AG09309 (cell line): ENCODE measurements at regions not wholly inside any gene's neighbourhood (a gene's known extent, or its start where the extent isn't known, plus 50 kb on each side); places are given as distances from the start of the nearest gene placed in this dataset.

Source experiments
- DNase-seq: peaks from one replicate; pipeline ENCODE4 v3.0.0-alpha.2; 2010; ENCODE audit warnings: low read depth
- H3K4me3 ChIP-seq: 2 replicates; pipeline ENCODE4 v1.5.1; 2011; ENCODE audit warnings: mild to moderate bottlenecking, low read depth, low read length, moderate library complexity; ENCODE audit not compliant: control insufficient read depth
- CTCF ChIP-seq: IDR thresholded peaks from 2 replicates; pipeline ENCODE4 v1.5.1; 2011; ENCODE audit warnings: mild to moderate bottlenecking, low read depth, low read length, inconsistent platforms; ENCODE audit not compliant: insufficient read depth, control insufficient read depth; ENCODE audit errors: missing control alignments

- no peak for DNase-seq
- H3K4me3 ChIP-seq = no peak overlapping the region
- TF ChIP-seq CTCF = no peak
These were observed 88.3 kb downstream of the CD24 start for GRCh38 chr6:106886081-106886843.

- no peak overlapping the region for H3K4me3 ChIP-seq
- DNase-seq = no peak
- no peak for TF ChIP-seq CTCF
These were observed 88.8 kb downstream of the CD24 start for GRCh38 chr6:106885679-106886078.

GRCh38 chr6:106884576-106884975 is 90.0 kb downstream of the CD24 start:
- DNase-seq = no peak
- no peak for TF ChIP-seq CTCF
- H3K4me3 ChIP-seq = no peak overlapping the region

DNA sequence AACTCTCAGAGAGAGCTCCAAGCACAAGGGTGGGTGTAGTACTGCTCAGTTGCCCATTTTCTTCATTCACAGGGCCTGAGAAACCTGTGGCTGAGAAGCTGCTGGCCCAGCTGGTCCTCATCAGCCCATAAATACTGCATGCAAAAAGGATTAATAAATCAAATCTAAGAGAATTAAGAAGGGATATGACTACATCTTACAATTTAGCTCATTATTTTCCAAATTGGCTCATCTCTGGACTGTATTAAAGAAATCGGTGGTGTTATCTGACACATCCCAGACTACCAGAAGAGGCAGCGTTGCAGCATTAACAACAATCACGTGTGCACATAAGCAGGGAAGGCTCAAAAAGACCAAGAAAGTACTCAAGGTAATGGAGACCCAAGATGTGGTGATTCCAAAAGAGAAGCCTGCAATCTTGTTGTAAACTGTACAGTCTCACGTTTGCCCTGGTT is 90.7 kb downstream of the CD24 start:
- DNase-seq = no peak
- no peak overlapping the region for H3K4me3 ChIP-seq
- no peak for TF ChIP-seq CTCF

DNA sequence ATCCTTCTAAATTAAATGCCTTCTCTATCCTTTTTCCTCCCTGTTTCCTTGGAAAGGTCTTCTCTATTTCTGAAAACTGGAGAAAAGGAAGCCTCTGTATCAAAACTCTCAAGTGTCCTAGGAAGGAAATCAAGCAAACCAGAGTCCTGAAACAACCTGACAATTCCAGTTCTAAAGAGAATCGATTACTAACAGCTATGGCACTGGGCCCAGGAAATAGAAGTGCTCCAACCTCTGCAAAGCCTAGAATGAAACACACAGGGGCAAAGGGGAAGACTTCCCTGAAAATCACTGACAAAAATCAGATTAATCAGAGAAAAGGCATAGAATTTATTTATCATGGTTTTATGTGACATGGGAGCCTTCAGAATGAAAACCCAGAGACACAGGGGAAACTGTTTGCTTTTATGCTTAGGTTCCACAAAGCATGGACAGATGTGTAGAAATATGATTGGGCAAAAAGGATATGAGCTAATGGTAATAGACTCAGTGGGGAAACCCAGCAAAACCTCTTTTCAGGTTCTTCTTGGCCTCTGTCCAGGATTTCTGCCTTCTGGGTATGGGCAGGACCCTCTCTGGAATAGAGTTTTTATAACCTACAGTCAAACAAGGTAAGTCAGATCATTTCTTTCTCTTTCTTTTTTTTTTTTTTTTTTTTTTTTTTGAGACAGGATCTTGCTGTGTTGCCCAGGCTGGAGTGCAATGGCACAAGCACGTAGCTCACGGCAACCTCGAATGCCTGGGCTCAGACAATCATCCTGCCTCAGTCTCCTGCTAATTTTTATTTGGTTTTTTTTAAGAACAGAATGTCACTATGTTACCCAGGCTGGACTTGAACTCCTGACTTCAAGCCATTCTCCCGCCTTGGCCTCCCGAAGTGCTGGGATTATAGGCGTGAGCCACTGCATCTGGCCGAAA is 91.7 kb downstream of the CD24 start:
- no peak for TF ChIP-seq CTCF
- H3K4me3 ChIP-seq = no peak overlapping the region
- DNase-seq = no peak

GRCh38 chr6:106882138-106882537 is 92.4 kb downstream of the CD24 start:
- no peak for DNase-seq
- no peak overlapping the region for H3K4me3 ChIP-seq
- no peak for TF ChIP-seq CTCF
